HG02678 (cell line): ENCODE measurements at regions not wholly inside any gene's neighbourhood (a gene's known extent, or its start where the extent isn't known, plus 50 kb on each side); places are given as distances from the start of the nearest gene placed in this dataset.
"Not testable (repeated sequence)": the region's sequence is repeated elsewhere in the genome, so short reads cannot be mapped to it uniquely, and the experiment has no call there.

Source experiments
- ATAC-seq: cut with Tn5 transposase; IDR thresholded peaks from one replicate; pipeline ENCODE4 v1.9.1; 2021; ENCODE audit warnings: mild to moderate bottlenecking, moderate library complexity; ENCODE audit not compliant: unreplicated experiment

GRCh38 chr3:81198216-81198615, 563.2 kb downstream of the GBE1 start:
- ATAC-seq: no peak

GRCh38 chr3:81197386-81197785, 564.1 kb downstream of the GBE1 start:
- no peak for ATAC-seq

GRCh38 chr3:81195478-81195877, 566.0 kb downstream of the GBE1 start:
- ATAC-seq: no peak

GRCh38 chr3:81186412-81186811, 575.0 kb downstream of the GBE1 start:
- no peak for ATAC-seq

- ATAC-seq: not testable (repeated sequence)
Measured at GRCh38 chr3:81182086-81182875, 579.2 kb downstream of the GBE1 start.

GRCh38 chr3:81173514-81173913, 587.9 kb downstream of the GBE1 start:
- no peak for ATAC-seq

GRCh38 chr3:81170298-81170697, 591.1 kb downstream of the GBE1 start:
- ATAC-seq: no peak

GRCh38 chr3:81164806-81165205, 596.6 kb downstream of the GBE1 start:
- no peak for ATAC-seq

- ATAC-seq: no peak
Measured at GRCh38 chr3:81161851-81162250, 599.6 kb downstream of the GBE1 start.

- no peak for ATAC-seq
Measured at GRCh38 chr3:81161100-81161499, 600.3 kb downstream of the GBE1 start.

GRCh38 chr3:81154611-81155143, 606.8 kb downstream of the GBE1 start:
- ATAC-seq: no peak

- ATAC-seq: no peak
Measured at GRCh38 chr3:81152156-81152555, 609.3 kb downstream of the GBE1 start.

GRCh38 chr3:81132995-81133394, 628.5 kb downstream of the GBE1 start:
- no peak for ATAC-seq

- ATAC-seq: no peak
Measured at GRCh38 chr3:81105789-81106488, 655.5 kb downstream of the GBE1 start.

GRCh38 chr3:81105206-81105605, 656.2 kb downstream of the GBE1 start:
- ATAC-seq: no peak

GRCh38 chr3:81097889-81098288, 663.6 kb downstream of the GBE1 start:
- no peak for ATAC-seq

GRCh38 chr3:81095956-81096355, 665.5 kb downstream of the GBE1 start:
- ATAC-seq: no peak

GRCh38 chr3:81094986-81095385, 666.5 kb downstream of the GBE1 start:
- no peak for ATAC-seq

GRCh38 chr3:81087607-81088006, 673.8 kb downstream of the GBE1 start:
- no peak for ATAC-seq

GRCh38 chr3:81086348-81086747, 675.1 kb downstream of the GBE1 start:
- no peak for ATAC-seq

GRCh38 chr3:81080608-81081007, 680.8 kb downstream of the GBE1 start:
- no peak for ATAC-seq

GRCh38 chr3:81072591-81072990, 688.9 kb downstream of the GBE1 start:
- ATAC-seq: no peak
